ENCODE measurements at regions not wholly inside any gene's neighbourhood (a gene's known extent, or its start where the extent isn't known, plus 50 kb on each side); places are given as distances from the start of the nearest gene placed in this dataset.

GRCh38 chr2:121031568-121032340, 253.2 kb downstream of the TFCP2L1 start:
- TF ChIP-seq CTCF (IDR thresholded peaks at IDR 0.05; ENCODE audit: insufficient read depth, low read depth, low read length) (no peak), EZH2 (IDR thresholded peaks at IDR 0.05; ENCODE audit: insufficient read depth, low read length) (no peak)
